HG03558 (cell line): ENCODE measurements at regions not wholly inside any gene's neighbourhood (a gene's known extent, or its start where the extent isn't known, plus 50 kb on each side); places are given as distances from the start of the nearest gene placed in this dataset.
"Not testable (repeated sequence)": the region's sequence is repeated elsewhere in the genome, so short reads cannot be mapped to it uniquely, and the experiment has no call there.

Experiments
- ATAC-seq: cut with Tn5 transposase; IDR thresholded peaks from one replicate; pipeline ENCODE4 v1.9.1; 2021; ENCODE audit warnings: moderate number of reproducible peaks; ENCODE audit not compliant: unreplicated experiment; ENCODE audit errors: extremely low read depth

DNA sequence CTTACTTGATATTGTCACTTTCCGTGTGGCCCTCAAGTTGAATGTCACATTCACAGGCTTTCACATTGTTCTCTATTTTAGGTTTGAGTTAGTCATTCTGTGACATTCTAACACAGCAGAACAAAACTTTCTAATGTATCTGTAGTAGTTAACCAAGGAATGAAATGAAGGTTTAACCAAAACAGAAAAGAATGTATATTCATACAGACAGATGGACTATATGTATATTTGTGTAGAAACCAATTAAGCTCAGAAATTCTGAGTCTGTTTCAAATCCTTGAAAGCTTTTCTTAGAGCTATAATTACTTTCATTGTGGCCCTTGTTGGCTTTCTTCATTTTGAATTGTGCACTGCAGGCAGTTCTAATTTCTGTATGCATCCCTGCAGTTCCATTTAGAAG, 654.7 kb downstream of the LRRC70 start:
- no peak for ATAC-seq

- no peak for ATAC-seq
Measured at GRCh38 chr5:63230754-63231153, 652.1 kb downstream of the LRRC70 start.

- no peak for ATAC-seq
Measured at GRCh38 chr5:63228154-63228553, 649.5 kb downstream of the LRRC70 start.

- no peak for ATAC-seq
Measured at GRCh38 chr5:63220244-63220643, 641.6 kb downstream of the LRRC70 start.

DNA sequence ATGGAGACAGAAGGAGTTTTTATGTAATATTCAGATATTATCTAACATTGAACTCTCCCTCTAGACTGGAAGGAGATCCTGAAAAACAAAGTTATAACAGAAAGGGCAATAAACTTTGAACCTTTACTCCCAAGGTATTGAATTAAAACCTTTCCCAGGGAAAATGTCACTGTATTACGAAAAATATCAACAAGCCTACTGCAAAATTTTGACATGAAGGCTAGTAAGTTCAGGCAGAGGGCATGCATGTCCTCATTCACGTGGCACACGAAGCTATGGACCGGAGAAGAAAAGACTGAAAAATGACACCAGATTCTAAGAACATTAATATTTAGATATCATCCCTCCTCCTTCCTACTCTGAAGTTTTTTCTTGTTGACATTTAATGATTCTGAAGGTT, 638.8 kb downstream of the LRRC70 start:
- no peak for ATAC-seq

GRCh38 chr5:63213256-63213655, 634.6 kb downstream of the LRRC70 start:
- ATAC-seq = no peak

DNA sequence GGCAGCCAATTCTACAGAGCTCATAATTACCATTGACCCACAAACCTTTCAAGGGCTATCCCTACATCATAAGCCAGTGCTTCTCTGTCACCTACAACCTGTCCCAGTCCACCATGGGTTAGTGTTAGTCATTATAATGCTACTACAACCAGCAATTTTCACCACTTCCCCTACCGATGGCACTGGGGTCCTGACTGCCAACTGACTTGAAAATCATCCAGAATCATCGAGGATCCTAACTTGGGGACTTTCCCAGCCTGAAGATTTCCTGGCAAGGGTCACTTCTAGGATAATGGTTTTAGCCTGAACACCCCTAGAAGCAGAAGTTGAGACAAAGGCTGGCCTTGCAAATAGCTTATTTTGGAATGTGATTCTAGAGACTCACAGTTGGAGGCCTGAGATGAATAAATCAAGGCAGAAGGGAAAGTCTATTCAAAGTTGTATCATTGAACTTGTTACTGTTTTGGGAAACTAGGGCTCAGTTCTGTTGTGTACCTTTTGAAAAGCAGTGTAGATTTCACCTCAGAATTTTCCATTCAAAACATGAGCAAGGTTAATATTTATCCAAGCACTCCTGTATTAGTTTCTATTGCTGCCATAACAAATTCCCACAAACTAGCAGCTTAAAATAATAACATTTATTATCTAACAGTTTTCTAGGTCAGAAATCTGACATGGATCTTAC, 633.0 kb downstream of the LRRC70 start:
- ATAC-seq = no peak

- ATAC-seq = no peak
Measured at GRCh38 chr5:63205976-63206375, 627.4 kb downstream of the LRRC70 start.

DNA sequence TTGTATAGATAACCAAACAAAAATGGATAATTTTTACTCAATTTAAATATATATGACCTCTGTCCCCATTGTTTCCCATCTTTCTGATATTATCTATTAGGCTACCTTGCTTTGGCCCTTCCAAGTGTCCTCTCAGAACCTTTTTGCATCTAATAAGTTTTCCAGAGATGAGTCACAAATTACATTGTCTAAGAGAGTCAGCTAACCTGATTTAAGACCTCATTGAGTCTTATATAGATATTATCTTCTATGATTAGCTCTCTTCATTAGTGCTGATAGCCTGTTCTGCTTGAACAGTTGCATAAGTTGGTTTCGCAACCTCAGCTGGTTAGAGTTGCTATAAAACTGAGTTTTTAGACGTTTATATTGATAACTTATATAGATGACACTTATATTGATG, 623.1 kb downstream of the LRRC70 start:
- ATAC-seq = no peak

DNA sequence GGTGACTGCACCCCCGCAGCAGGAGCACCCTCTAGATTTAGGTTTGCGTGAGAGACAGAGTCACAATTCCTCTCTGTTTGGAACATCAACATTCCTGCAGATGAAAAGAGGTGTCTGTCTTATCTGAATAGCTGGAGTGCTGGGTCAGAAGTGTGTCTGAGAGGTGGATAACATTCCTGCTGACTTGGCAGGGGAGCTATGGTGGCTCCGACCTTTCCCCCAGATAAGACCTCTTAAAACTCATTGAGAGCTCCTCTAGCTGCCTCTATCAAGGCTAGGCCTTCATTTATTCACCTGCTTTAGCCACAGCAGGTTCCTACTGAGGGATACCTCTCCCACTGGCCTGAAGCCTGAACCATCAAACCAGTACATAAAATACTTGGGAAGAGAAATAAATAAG, 615.5 kb downstream of the LRRC70 start:
- ATAC-seq = no peak

DNA sequence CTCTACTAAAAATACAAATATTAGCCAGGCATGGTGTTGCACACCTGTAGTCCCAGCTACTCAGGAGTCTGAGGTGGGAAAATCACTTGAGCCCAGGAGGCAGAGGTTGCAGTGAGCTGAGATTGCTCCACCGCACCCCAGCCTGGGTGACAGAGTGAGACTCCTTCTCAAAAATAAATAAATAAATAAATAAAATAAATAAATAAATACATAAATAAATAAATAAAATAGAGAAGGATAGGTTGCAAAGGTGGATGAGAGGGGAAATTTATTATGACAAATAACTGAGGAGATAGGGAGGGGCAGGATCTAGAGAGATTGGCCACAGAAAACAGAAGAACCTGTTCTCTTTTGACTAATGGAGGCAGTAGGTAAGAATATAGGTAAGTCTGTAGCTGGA, 601.6 kb downstream of the LRRC70 start:
- not testable (repeated sequence) for ATAC-seq

DNA sequence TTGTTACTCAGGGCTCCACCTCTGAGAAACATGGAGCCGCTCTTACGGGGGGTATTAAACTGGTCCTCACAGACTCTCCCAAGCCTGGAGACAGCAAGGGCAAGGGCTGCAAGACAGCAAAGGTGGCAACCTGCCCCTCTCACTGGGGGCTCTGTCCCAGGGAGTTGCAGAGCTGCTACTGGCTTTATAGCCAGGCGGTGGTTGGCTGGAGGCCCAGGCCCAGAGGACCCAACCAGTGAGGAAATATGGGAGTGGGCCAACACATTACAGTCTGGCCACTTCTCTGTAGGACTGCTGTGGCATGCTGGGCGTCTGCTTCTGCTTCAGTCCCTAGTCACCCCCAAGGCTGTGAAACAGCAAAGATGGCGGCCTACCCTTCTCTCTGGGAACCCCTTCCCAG, 597.2 kb downstream of the LRRC70 start:
- ATAC-seq = no peak

DNA sequence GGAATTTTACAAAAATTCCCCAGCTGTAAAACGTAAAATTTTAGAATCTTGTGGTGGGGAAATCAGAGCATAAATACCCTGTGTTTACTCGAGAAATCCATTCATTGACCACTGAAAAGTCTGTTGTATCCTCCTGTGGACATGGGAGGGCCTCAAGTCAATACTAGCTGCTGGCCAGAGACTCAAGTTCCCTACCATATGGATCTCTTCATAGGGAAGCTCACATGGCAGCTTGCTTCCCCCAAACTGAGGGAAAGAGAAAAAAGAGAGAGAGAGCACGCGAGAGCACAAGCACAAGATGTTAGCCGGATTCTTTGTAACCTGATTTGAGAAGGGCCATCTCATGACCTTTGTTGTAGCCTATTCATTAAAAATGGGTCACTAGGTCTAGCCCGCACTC, 591.9 kb downstream of the LRRC70 start:
- ATAC-seq = no peak

DNA sequence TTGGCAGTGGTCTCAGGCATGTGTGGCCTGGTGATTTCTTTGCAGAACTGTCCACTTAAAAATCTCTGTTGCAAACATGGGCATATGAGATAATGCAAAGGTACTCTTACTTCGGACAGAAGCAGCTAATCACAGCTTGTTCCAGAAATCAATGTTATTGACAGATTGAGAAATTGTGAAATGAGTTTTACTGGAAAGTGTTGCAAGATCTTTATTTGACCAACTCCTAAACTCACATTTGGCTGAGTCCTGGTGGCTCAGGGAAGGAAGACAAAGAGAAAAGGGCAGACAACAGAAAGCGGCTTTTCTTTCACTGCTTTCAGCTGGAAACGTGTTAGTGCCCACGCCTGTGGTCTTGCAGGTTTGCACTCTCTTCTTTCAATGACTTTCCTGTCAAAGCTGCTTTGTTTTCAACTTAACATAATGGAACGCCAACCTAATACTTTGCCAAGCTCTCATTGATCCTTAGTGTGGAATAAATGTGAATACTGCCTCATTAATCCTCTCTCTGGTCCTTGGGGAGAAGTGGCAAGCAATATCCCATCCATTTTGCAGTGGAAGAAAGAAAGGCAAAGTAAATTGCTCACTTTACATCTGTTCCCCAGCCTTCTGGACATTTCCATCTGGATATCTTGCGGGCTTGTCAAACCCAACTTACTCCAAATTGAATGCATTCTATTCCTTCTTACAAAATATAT, 586.4 kb downstream of the LRRC70 start:
- ATAC-seq = no peak

GRCh38 chr5:63164339-63164738, 585.7 kb downstream of the LRRC70 start:
- ATAC-seq = no peak

DNA sequence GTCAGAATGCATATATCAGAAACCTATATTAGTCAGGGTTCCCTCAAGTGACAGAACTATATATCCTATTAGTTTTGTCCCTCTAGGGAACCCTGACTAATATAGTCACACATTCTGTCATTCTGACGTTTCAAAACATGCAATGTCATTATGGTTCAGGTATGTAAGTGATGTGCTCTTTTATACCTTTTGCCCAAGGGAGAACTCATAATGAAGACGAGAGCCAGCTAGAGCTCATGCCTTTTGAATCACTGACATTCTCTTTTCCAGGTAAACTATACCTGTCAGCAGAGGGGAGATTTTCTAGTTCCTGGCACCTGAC, 576.7 kb downstream of the LRRC70 start:
- no peak for ATAC-seq

- no peak for ATAC-seq
Measured at GRCh38 chr5:63154476-63155309, 576.1 kb downstream of the LRRC70 start.

GRCh38 chr5:63152871-63153270, 574.3 kb downstream of the LRRC70 start:
- ATAC-seq = no peak

- no peak for ATAC-seq
Measured at GRCh38 chr5:63145167-63145566, 566.5 kb downstream of the LRRC70 start.

GRCh38 chr5:63141591-63141990, 563.0 kb downstream of the LRRC70 start:
- ATAC-seq = no peak

GRCh38 chr5:63135291-63135690, 556.7 kb downstream of the LRRC70 start:
- ATAC-seq = no peak
